Type B pancreatic cell (in vitro differentiated cells): ENCODE measurements at regions not wholly inside any gene's neighbourhood (a gene's known extent, or its start where the extent isn't known, plus 50 kb on each side); places are given as distances from the start of the nearest gene placed in this dataset.

Source experiments
- DNase-seq: peaks from one replicate; pipeline ENCODE4 v3.0.0; 2021; ENCODE audit warnings: mixed read lengths; ENCODE audit not compliant: unreplicated experiment; ENCODE audit errors: extremely low spot score
- H3K27ac Mint-ChIP-seq: 2 replicates; pipeline ENCODE4 v1.8.0; 2021; ENCODE audit warnings: mild to moderate bottlenecking, mixed read lengths
- H3K27me3 Mint-ChIP-seq: 2 replicates; pipeline ENCODE4 v1.8.0; 2021; ENCODE audit warnings: mixed read lengths
- H3K36me3 Mint-ChIP-seq: 2 replicates; pipeline ENCODE4 v1.8.0; 2021; ENCODE audit warnings: mixed read lengths
- H3K4me1 Mint-ChIP-seq: one replicate; pipeline ENCODE4 v1.8.0; 2021; ENCODE audit warnings: mixed read lengths; ENCODE audit not compliant: unreplicated experiment
- H3K4me3 Mint-ChIP-seq: 2 replicates; pipeline ENCODE4 v1.8.0; 2021; ENCODE audit warnings: mild to moderate bottlenecking, mixed read lengths
- H3K9me3 Mint-ChIP-seq: 2 replicates; pipeline ENCODE4 v1.8.0; 2021; ENCODE audit warnings: mixed read lengths
- CTCF ChIP-seq: fragments of 200-600 bp; sonication (generic); conservative IDR thresholded peaks from 2 replicates; pipeline ENCODE4 v1.5.0; 2021; ENCODE audit warnings: antibody characterized with exemption, mild to moderate bottlenecking

- H3K4me3 Mint-ChIP-seq: no peak overlapping the region
Observed at GRCh38 chr9:115194216-115194615, 76.3 kb upstream of the TNC start.

DNA sequence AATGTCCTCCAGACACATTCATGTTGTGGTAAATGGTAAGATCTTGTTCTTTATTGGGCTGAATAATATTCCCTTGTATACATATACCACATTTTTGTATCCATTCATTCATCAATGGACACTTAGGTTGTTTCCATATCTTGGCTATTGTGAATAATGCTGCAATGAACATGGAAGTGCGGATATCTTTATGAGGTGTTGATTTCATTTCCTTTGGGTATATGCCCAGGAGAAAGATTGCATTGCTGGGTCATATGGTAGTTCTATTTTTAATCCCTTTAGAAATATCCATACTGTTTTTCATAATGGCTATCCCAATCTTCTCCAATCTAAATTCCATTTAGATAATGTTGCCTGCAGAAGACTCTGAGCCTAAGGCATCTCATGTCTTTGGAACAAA lies 78.0 kb upstream of the TNC start:
- Mint-ChIP-seq H3K4me1 (peaks cover 9% of the 10 kb centered on the region), H3K9me3 (peaks cover 8% of the 10 kb centered on the region), H3K27me3 (peaks cover 12% of the 10 kb centered on the region), H3K27ac (no peak overlapping the region), H3K4me3 (no peak overlapping the region), H3K36me3 (no peaks in the 10 kb centered on the region)
- TF ChIP-seq CTCF: no peak
- DNase-seq: no peak

More at GRCh38 chr9:115194216-115194615, 76.3 kb upstream of the TNC start:
- Mint-ChIP-seq H3K27me3 (peaks cover 4% of the 10 kb centered on the region), H3K9me3 (peaks cover 4% of the 10 kb centered on the region), H3K27ac (no peak overlapping the region), H3K4me1 (peaks cover 9% of the 10 kb centered on the region), H3K36me3 (no peaks in the 10 kb centered on the region)
- no peak for TF ChIP-seq CTCF
- no peak for DNase-seq

DNA sequence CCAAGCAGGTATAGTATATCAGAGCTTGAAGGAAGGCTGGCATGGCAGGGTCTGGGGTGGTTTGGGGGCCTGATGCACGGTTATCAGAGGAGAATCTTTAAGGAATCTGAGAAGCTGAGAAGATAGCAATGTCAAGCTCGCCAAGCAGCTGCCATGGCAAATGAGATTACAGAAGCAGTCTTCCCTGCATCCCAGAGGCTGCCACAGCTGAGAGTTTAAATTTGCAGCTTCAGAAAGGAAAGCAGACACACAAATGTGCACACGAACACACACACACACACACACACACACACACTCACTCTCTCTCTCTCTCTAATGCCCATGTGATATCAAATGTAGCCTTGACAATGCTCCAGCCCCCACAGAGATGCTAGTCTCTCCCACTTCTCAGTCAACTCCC lies 79.0 kb upstream of the TNC start:
- peaks cover 12% of the 10 kb centered on the region for H3K9me3 Mint-ChIP-seq
- TF ChIP-seq CTCF: no peak

GRCh38 chr9:115198001-115198400 lies 80.0 kb upstream of the TNC start:
- DNase-seq: no peak

More for the DNA sequence above, 79.0 kb upstream of the TNC start:
- H3K4me3 Mint-ChIP-seq: no peak overlapping the region
- H3K4me1 Mint-ChIP-seq: peaks cover 9% of the 10 kb centered on the region
- no peaks in the 10 kb centered on the region for H3K36me3 Mint-ChIP-seq
- H3K27ac Mint-ChIP-seq: no peak overlapping the region
- H3K27me3 Mint-ChIP-seq: peaks cover 15% of the 10 kb centered on the region
- no peak for DNase-seq

DNA sequence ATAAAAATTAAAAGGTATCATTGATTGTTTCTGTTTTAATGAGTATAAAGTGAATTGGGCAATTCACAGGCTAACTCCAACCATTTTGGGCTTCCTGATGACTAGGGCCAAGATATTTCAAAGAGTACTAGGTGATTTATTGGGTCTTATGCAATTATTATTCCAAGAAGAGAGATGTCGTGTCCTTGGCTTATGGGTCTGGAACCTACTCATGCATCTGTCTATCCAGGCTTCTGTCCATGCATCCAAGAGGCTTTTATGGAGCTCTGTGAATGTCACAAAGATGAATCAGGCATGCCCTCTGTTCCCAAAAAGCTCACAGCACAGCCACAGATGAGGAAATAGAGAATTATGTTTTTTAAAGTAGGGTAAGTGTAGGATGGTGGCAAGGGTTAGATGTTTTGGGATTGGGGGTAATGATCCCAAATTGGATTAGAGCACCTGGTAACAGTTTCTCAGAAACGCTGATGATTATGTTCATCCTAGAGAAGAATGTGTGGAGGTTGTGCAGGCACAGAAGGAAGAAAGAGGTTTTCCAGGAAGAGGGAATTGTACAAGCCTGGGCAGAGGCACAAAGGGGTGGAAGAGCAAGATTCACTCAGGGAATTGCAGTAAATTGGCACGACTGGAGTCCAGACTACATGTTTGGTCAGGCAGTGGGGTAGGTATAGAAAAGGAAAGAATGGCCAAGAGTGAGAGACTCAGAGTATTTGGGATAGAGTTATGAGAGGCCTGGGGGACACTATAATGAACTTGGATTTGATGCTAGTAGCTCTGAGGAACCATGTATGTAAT lies 83.0 kb upstream of the TNC start:
- TF ChIP-seq CTCF: no peak
- peaks cover 18% of the 10 kb centered on the region for H3K4me1 Mint-ChIP-seq
- H3K36me3 Mint-ChIP-seq: no peaks in the 10 kb centered on the region
- no peak overlapping the region for H3K27ac Mint-ChIP-seq
- no peak overlapping the region for H3K4me3 Mint-ChIP-seq
- no peak for DNase-seq
- H3K27me3 Mint-ChIP-seq: peaks cover 22% of the 10 kb centered on the region
- peaks cover 8% of the 10 kb centered on the region for H3K9me3 Mint-ChIP-seq

More at GRCh38 chr9:115198001-115198400, 80.0 kb upstream of the TNC start:
- Mint-ChIP-seq H3K27me3 (peaks cover 15% of the 10 kb centered on the region), H3K4me1 (peaks cover 13% of the 10 kb centered on the region), H3K9me3 (peaks cover 12% of the 10 kb centered on the region), H3K36me3 (no peaks in the 10 kb centered on the region), H3K4me3 (no peak overlapping the region), H3K27ac (no peak overlapping the region)
- TF ChIP-seq CTCF: no peak
